HCT116 (cell line): ENCODE measurements at regions not wholly inside any gene's neighbourhood (a gene's known extent, or its start where the extent isn't known, plus 50 kb on each side); places are given as distances from the start of the nearest gene placed in this dataset.
"Not testable (repeated sequence)": the region's sequence is repeated elsewhere in the genome, so short reads cannot be mapped to it uniquely, and the experiment has no call there.

Experiments
- ATAC-seq: fragments of 200-7000 bp; cut with Tn5 transposase; 2 replicates; pipeline ENCODE4 v1.9.1; 2020; ENCODE audit warnings: mild to moderate bottlenecking, moderate library complexity
- BruUV-seq: library from RNA; stranded (reverse); fragments of 400-500 nt; replicated peaks from 2 replicates; lab custom pipeline; 2021; lab: Mats Ljungman, UMichigan
- CTCF ChIA-PET: fragments of 300-600 bp; sonication (Branson Sonifier 250); formaldehyde crosslinking; loops from one replicate; lab custom pipeline; 2021; ENCODE audit warnings: antibody characterized with exemption; lab: Charles Lee
- POLR2A ChIA-PET: fragments of 300-600, 350-600 bp; sonication (Branson Sonifier 250); formaldehyde crosslinking; loops from one replicate; lab custom pipeline; 2021; ENCODE audit warnings: antibody characterized with exemption; lab: Charles Lee
- RAD21 ChIA-PET, 2 experiments: fragments of 300-600 bp; sonication (Branson Sonifier 250); formaldehyde crosslinking; loops; one replicate each; lab custom pipeline; 2023; ENCODE audit warnings: low total read pairs in 2 of 2; ENCODE audit not compliant: uncharacterized antibody in 2 of 2, unreplicated experiment in 2 of 2, low non-redundant PET in 1 of 2; lab: Charles Lee
- DNase-seq: peaks from one replicate; pipeline ENCODE4 v3.0.0-alpha.2; 2010; ENCODE audit warnings: low read depth, low spot score
- H2AFZ ChIP-seq: fragments of 200-600 bp; shearing (Covaris generic), sonication (generic); 2 replicates; pipeline ENCODE4 v1.6.1; 2017; ENCODE audit warnings: low read depth, mixed run types, mixed read lengths, antibody characterized with exemption, low read length; ENCODE audit not compliant: poor library complexity, severe bottlenecking
- H3K27ac ChIP-seq: 2 replicates; pipeline ENCODE4 v1.5.1; 2012; ENCODE audit warnings: low read depth, low read length
- H3K27me3 ChIP-seq: fragments of 200-600 bp; sonication (generic); 2 replicates; pipeline ENCODE4 v1.6.1; 2016; ENCODE audit warnings: mixed run types, low read length, mixed read lengths; ENCODE audit not compliant: insufficient read depth
- H3K36me3 ChIP-seq, 2 experiments: fragments of 200-500 bp in 1 of 2; fragments of 200-600 bp in 1 of 2; sonication (Bioruptor generic) in 1 of 2; sonication (generic) in 1 of 2; 2 replicates each; pipeline versions ENCODE4 v1.5.1 to v1.6.1; 2014 to 2016; ENCODE audit warnings: low read length in 2 of 2, inconsistent platforms in 1 of 2, mixed read lengths in 1 of 2, mixed run types in 1 of 2; ENCODE audit not compliant: insufficient read depth in 2 of 2, control insufficient read depth in 1 of 2
- H3K4me1 ChIP-seq, 2 experiments: fragments of 200-600 bp in 1 of 2; sonication (generic) in 1 of 2; 2 replicates each; pipeline versions ENCODE4 v1.5.1 to v1.6.1; 2012 to 2017; ENCODE audit warnings: low read length in 2 of 2, inconsistent platforms in 1 of 2, mild to moderate bottlenecking in 1 of 2, mixed read lengths in 1 of 2, mixed run types in 1 of 2, moderate library complexity in 1 of 2; ENCODE audit not compliant: insufficient read depth in 2 of 2, control insufficient read depth in 1 of 2
- H3K4me2 ChIP-seq: fragments of 200-600 bp; sonication (generic); 2 replicates; pipeline ENCODE4 v1.6.1; 2017; ENCODE audit warnings: mixed run types, low read length, mixed read lengths
- H3K4me3 ChIP-seq, 2 experiments: fragments of 200-600 bp in 1 of 2; sonication (generic) in 1 of 2; replicated peaks in 1 of 2; 2 replicates each; pipeline ENCODE4 v1.5.1; 2011 to 2016; ENCODE audit warnings: low read length in 2 of 2, control low read depth in 1 of 2, low read depth in 1 of 2, mild to moderate bottlenecking in 1 of 2, mixed read lengths in 1 of 2, mixed run types in 1 of 2
- H3K79me2 ChIP-seq: fragments of 200-600 bp; sonication (generic); 2 replicates; pipeline ENCODE4 v1.6.1; 2017; ENCODE audit warnings: mild to moderate bottlenecking, mixed run types, low read length, moderate library complexity, mixed read lengths; ENCODE audit not compliant: insufficient read depth
- H3K9ac ChIP-seq: fragments of 200-600 bp; sonication (generic); 2 replicates; pipeline ENCODE4 v1.6.1; 2016; ENCODE audit warnings: low read length, mixed read lengths
- H3K9me2 ChIP-seq: fragments of 200-600 bp; sonication (generic), shearing (Covaris generic); 2 replicates; pipeline ENCODE4 v1.6.1; 2017; ENCODE audit warnings: mixed run types, mild to moderate bottlenecking, moderate library complexity; ENCODE audit not compliant: insufficient read depth
- H3K9me3 ChIP-seq, 2 experiments: fragments of 200-500 bp in 1 of 2; fragments of 200-600 bp in 1 of 2; sonication (Bioruptor generic) in 1 of 2; sonication (generic) in 1 of 2; 2 replicates each; pipeline ENCODE4 v1.6.1; 2014 to 2017; ENCODE audit warnings: low read length in 2 of 2, mixed read lengths in 2 of 2, inconsistent platforms in 1 of 2, low read depth in 1 of 2, mild to moderate bottlenecking in 1 of 2, mixed run types in 1 of 2, moderate library complexity in 1 of 2; ENCODE audit not compliant: control insufficient read depth in 1 of 2, insufficient read depth in 1 of 2
- H4K20me1 ChIP-seq: fragments of 200-600 bp; sonication (generic), shearing (Covaris generic); 2 replicates; pipeline ENCODE4 v1.6.1; 2017; ENCODE audit warnings: mixed run types, mild to moderate bottlenecking, moderate library complexity; ENCODE audit not compliant: insufficient read depth
- CBX3 ChIP-seq: IDR thresholded peaks from 2 replicates; pipeline ENCODE4 v1.6.1; 2012; ENCODE audit warnings: low read depth
- CEBPB ChIP-seq: IDR thresholded peaks from 2 replicates; pipeline ENCODE4 v1.6.1; 2012; ENCODE audit warnings: low read depth
- FOSL1 ChIP-seq: IDR thresholded peaks from 2 replicates; pipeline ENCODE4 v1.6.1; 2012; ENCODE audit warnings: low read depth
- JUND ChIP-seq: IDR thresholded peaks from 2 replicates; pipeline ENCODE4 v1.6.1; 2012
- POLR2AphosphoS5 ChIP-seq: IDR thresholded peaks from 2 replicates; pipeline ENCODE4 v1.6.1; 2011; ENCODE audit warnings: mild to moderate bottlenecking, low read depth, low read length, moderate library complexity
- SIN3A ChIP-seq: IDR thresholded peaks from 2 replicates; pipeline ENCODE4 v1.6.1; 2012; ENCODE audit warnings: low read depth
- ZNF274 ChIP-seq: fragments of 200-500 bp; sonication (Bioruptor generic); IDR thresholded peaks from 2 replicates; pipeline ENCODE4 v1.6.1; 2014; ENCODE audit warnings: mild to moderate bottlenecking, low read depth, low read length, inconsistent platforms
- intact Hi-C: fragments of 100-400 bp; cut with micrococcal nuclease; formaldehyde crosslinking; loops from 2 replicates; pipeline ENCODE4 v1.10.0; 2022
- TF ChIP-seq, protein P1 (sequence below): IDR thresholded peaks from 2 replicates; pipeline ENCODE4 v1.6.1; 2011; ENCODE audit warnings: mild to moderate bottlenecking, low read length, moderate library complexity; ENCODE audit not compliant: insufficient replicate concordance; ENCODE audit errors: extremely low read depth
- TF ChIP-seq, protein P2 (sequence below), 3 experiments: fragments of 200-600 bp in 1 of 3; sonication (generic) in 1 of 3; IDR thresholded peaks in 2 of 3; conservative IDR thresholded peaks in 1 of 3; 2 replicates each; pipeline ENCODE4 v1.5.1; 2012 to 2017; ENCODE audit warnings: low read depth in 2 of 3, low read length in 2 of 3, antibody characterized with exemption in 1 of 3, borderline replicate concordance in 1 of 3, control low read depth in 1 of 3, mild to moderate bottlenecking in 1 of 3, mixed read lengths in 1 of 3, mixed run types in 1 of 3, moderate library complexity in 1 of 3; ENCODE audit not compliant: insufficient read depth in 1 of 3
- TF ChIP-seq, protein P3 (sequence below): IDR thresholded peaks from 2 replicates; pipeline ENCODE4 v1.6.1; 2012
- TF ChIP-seq, protein P4 (sequence below): IDR thresholded peaks from 2 replicates; pipeline ENCODE4 v1.6.1; 2012; ENCODE audit warnings: low read depth

DNA sequence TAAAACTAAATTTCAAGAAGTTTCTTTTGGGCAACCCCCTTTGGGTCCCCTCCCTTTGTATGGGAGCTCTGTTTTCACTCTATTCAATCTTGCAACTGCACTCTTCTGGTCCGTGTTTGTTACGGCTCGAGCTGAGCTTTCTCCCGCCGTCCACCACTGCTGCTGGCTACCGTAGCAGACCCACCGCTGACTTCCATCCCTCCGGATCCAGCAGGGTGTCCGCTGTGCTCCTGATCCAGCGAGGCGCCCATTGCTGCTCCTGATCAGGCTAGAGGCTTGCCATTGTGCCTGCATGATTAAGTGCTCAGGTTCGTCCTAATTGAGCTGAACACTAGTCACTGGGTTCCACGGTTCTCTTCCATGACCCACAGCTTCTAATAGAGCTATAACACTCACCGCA lies 64.9 kb upstream of the ARSJ start:
- H3K27me3 ChIP-seq, H4K20me1 ChIP-seq, H3K4me2 ChIP-seq, POLR2A ChIA-PET, H3K9ac ChIP-seq, H2AFZ ChIP-seq, BruUV-seq, H3K27ac ChIP-seq, CTCF ChIA-PET, DNase-seq, intact Hi-C loops, H3K79me2 ChIP-seq, H3K9me2 ChIP-seq, ATAC-seq, H3K4me1 ChIP-seq, RAD21 ChIA-PET, H3K4me3 ChIP-seq, H3K36me3 ChIP-seq, H3K9me3 ChIP-seq: not testable (repeated sequence)

DNA sequence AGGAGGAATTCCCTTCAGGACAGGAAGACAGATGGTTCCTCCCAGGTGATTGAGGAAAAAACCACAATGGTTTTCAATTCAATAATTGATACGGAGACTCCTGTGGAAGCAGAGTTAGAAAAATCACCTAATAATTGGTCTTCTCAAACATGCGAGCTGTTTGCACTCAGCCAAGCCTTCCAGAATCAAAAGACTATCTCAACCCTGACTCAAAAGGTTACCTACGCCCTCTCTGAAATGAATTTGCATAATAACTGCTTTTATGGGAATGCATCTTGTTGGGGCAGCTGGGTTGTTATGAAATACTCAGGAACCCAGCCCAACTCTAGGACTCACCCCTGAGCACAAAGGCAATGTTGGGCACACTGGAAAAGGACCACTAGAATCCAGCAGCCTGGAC lies 66.9 kb upstream of the ARSJ start:
- no peaks in the 10 kb centered on the region for H4K20me1 ChIP-seq
- H3K9ac ChIP-seq, result no peak overlapping the region
- POLR2A ChIA-PET, result no interaction called here
- no peak for ATAC-seq
- no peak overlapping the region for H2AFZ ChIP-seq
- H3K4me2 ChIP-seq, result no peak overlapping the region
- no TSS peak for BruUV-seq
- TF ChIP-seq, protein P1, sequence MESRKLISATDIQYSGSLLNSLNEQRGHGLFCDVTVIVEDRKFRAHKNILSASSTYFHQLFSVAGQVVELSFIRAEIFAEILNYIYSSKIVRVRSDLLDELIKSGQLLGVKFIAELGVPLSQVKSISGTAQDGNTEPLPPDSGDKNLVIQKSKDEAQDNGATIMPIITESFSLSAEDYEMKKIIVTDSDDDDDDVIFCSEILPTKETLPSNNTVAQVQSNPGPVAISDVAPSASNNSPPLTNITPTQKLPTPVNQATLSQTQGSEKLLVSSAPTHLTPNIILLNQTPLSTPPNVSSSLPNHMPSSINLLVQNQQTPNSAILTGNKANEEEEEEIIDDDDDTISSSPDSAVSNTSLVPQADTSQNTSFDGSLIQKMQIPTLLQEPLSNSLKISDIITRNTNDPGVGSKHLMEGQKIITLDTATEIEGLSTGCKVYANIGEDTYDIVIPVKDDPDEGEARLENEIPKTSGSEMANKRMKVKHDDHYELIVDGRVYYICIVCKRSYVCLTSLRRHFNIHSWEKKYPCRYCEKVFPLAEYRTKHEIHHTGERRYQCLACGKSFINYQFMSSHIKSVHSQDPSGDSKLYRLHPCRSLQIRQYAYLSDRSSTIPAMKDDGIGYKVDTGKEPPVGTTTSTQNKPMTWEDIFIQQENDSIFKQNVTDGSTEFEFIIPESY, result no peak
- TF ChIP-seq CEBPB (no peak), SIN3A (no peak), FOSL1 (no peak), JUND (no peak), ZNF274 (no peak), POLR2AphosphoS5 (no peak), CBX3 (no peak)
- TF ChIP-seq, protein P2, sequence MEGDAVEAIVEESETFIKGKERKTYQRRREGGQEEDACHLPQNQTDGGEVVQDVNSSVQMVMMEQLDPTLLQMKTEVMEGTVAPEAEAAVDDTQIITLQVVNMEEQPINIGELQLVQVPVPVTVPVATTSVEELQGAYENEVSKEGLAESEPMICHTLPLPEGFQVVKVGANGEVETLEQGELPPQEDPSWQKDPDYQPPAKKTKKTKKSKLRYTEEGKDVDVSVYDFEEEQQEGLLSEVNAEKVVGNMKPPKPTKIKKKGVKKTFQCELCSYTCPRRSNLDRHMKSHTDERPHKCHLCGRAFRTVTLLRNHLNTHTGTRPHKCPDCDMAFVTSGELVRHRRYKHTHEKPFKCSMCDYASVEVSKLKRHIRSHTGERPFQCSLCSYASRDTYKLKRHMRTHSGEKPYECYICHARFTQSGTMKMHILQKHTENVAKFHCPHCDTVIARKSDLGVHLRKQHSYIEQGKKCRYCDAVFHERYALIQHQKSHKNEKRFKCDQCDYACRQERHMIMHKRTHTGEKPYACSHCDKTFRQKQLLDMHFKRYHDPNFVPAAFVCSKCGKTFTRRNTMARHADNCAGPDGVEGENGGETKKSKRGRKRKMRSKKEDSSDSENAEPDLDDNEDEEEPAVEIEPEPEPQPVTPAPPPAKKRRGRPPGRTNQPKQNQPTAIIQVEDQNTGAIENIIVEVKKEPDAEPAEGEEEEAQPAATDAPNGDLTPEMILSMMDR (IDR thresholded peaks at IDR 0.05 in 2 of 3, conservative IDR thresholded peaks at IDR 0.05 in 1 of 3; ENCODE audit: borderline replicate concordance in 1 of 3, insufficient read depth in 1 of 3, low read depth in 2 of 3, low read length in 2 of 3), result no peak
- TF ChIP-seq, protein P3, sequence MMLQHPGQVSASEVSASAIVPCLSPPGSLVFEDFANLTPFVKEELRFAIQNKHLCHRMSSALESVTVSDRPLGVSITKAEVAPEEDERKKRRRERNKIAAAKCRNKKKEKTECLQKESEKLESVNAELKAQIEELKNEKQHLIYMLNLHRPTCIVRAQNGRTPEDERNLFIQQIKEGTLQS, result no peak
- TF ChIP-seq, protein P4, sequence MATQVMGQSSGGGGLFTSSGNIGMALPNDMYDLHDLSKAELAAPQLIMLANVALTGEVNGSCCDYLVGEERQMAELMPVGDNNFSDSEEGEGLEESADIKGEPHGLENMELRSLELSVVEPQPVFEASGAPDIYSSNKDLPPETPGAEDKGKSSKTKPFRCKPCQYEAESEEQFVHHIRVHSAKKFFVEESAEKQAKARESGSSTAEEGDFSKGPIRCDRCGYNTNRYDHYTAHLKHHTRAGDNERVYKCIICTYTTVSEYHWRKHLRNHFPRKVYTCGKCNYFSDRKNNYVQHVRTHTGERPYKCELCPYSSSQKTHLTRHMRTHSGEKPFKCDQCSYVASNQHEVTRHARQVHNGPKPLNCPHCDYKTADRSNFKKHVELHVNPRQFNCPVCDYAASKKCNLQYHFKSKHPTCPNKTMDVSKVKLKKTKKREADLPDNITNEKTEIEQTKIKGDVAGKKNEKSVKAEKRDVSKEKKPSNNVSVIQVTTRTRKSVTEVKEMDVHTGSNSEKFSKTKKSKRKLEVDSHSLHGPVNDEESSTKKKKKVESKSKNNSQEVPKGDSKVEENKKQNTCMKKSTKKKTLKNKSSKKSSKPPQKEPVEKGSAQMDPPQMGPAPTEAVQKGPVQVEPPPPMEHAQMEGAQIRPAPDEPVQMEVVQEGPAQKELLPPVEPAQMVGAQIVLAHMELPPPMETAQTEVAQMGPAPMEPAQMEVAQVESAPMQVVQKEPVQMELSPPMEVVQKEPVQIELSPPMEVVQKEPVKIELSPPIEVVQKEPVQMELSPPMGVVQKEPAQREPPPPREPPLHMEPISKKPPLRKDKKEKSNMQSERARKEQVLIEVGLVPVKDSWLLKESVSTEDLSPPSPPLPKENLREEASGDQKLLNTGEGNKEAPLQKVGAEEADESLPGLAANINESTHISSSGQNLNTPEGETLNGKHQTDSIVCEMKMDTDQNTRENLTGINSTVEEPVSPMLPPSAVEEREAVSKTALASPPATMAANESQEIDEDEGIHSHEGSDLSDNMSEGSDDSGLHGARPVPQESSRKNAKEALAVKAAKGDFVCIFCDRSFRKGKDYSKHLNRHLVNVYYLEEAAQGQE, result no peak
- TF ChIP-seq, all 23 proteins: peak for 0
- no peak for DNase-seq
- H3K79me2 ChIP-seq, result no peaks in the 10 kb centered on the region
- H3K4me3 ChIP-seq, result no peak overlapping the region
- H3K4me1 ChIP-seq, result no peaks in the 10 kb centered on the region
- no peaks in the 10 kb centered on the region for H3K36me3 ChIP-seq
- RAD21 ChIA-PET, result no interaction called here
- H3K9me2 ChIP-seq, result no peaks in the 10 kb centered on the region
- no peak overlapping the region for H3K27ac ChIP-seq
- H3K27me3 ChIP-seq, result no peaks in the 10 kb centered on the region
- CTCF ChIA-PET, result no interaction called here
- no peaks in the 10 kb centered on the region for H3K9me3 ChIP-seq
- intact Hi-C loops, result no loop called here
